HCT116 (cell line): ENCODE measurements at regions not wholly inside any gene's neighbourhood (a gene's known extent, or its start where the extent isn't known, plus 50 kb on each side); places are given as distances from the start of the nearest gene placed in this dataset.

Experiments used
- ATAC-seq: fragments of 200-7000 bp; cut with Tn5 transposase; 2 replicates; pipeline ENCODE4 v1.9.1; 2020; ENCODE audit warnings: mild to moderate bottlenecking, moderate library complexity
- BruUV-seq: library from RNA; stranded (reverse); fragments of 400-500 nt; replicated peaks from 2 replicates; lab custom pipeline; 2021; lab: Mats Ljungman, UMichigan
- CTCF ChIA-PET: fragments of 300-600 bp; sonication (Branson Sonifier 250); formaldehyde crosslinking; loops from one replicate; lab custom pipeline; 2021; ENCODE audit warnings: antibody characterized with exemption; lab: Charles Lee
- POLR2A ChIA-PET: fragments of 300-600, 350-600 bp; sonication (Branson Sonifier 250); formaldehyde crosslinking; loops from one replicate; lab custom pipeline; 2021; ENCODE audit warnings: antibody characterized with exemption; lab: Charles Lee
- RAD21 ChIA-PET, 2 experiments: fragments of 300-600 bp; sonication (Branson Sonifier 250); formaldehyde crosslinking; loops; one replicate each; lab custom pipeline; 2023; ENCODE audit warnings: low total read pairs in 2 of 2; ENCODE audit not compliant: uncharacterized antibody in 2 of 2, unreplicated experiment in 2 of 2, low non-redundant PET in 1 of 2; lab: Charles Lee
- DNase-seq: peaks from one replicate; pipeline ENCODE4 v3.0.0-alpha.2; 2010; ENCODE audit warnings: low read depth, low spot score
- H2AFZ ChIP-seq: fragments of 200-600 bp; shearing (Covaris generic), sonication (generic); 2 replicates; pipeline ENCODE4 v1.6.1; 2017; ENCODE audit warnings: low read depth, mixed run types, mixed read lengths, antibody characterized with exemption, low read length; ENCODE audit not compliant: poor library complexity, severe bottlenecking
- H3K27ac ChIP-seq: 2 replicates; pipeline ENCODE4 v1.5.1; 2012; ENCODE audit warnings: low read depth, low read length
- H3K27me3 ChIP-seq: fragments of 200-600 bp; sonication (generic); 2 replicates; pipeline ENCODE4 v1.6.1; 2016; ENCODE audit warnings: mixed run types, low read length, mixed read lengths; ENCODE audit not compliant: insufficient read depth
- H3K36me3 ChIP-seq, 2 experiments: fragments of 200-500 bp in 1 of 2; fragments of 200-600 bp in 1 of 2; sonication (Bioruptor generic) in 1 of 2; sonication (generic) in 1 of 2; 2 replicates each; pipeline versions ENCODE4 v1.5.1 to v1.6.1; 2014 to 2016; ENCODE audit warnings: low read length in 2 of 2, inconsistent platforms in 1 of 2, mixed read lengths in 1 of 2, mixed run types in 1 of 2; ENCODE audit not compliant: insufficient read depth in 2 of 2, control insufficient read depth in 1 of 2
- H3K4me1 ChIP-seq, 2 experiments: fragments of 200-600 bp in 1 of 2; sonication (generic) in 1 of 2; 2 replicates each; pipeline versions ENCODE4 v1.5.1 to v1.6.1; 2012 to 2017; ENCODE audit warnings: low read length in 2 of 2, inconsistent platforms in 1 of 2, mild to moderate bottlenecking in 1 of 2, mixed read lengths in 1 of 2, mixed run types in 1 of 2, moderate library complexity in 1 of 2; ENCODE audit not compliant: insufficient read depth in 2 of 2, control insufficient read depth in 1 of 2
- H3K4me2 ChIP-seq: fragments of 200-600 bp; sonication (generic); 2 replicates; pipeline ENCODE4 v1.6.1; 2017; ENCODE audit warnings: mixed run types, low read length, mixed read lengths
- H3K4me3 ChIP-seq, 2 experiments: fragments of 200-600 bp in 1 of 2; sonication (generic) in 1 of 2; replicated peaks in 1 of 2; 2 replicates each; pipeline ENCODE4 v1.5.1; 2011 to 2016; ENCODE audit warnings: low read length in 2 of 2, control low read depth in 1 of 2, low read depth in 1 of 2, mild to moderate bottlenecking in 1 of 2, mixed read lengths in 1 of 2, mixed run types in 1 of 2
- H3K79me2 ChIP-seq: fragments of 200-600 bp; sonication (generic); 2 replicates; pipeline ENCODE4 v1.6.1; 2017; ENCODE audit warnings: mild to moderate bottlenecking, mixed run types, low read length, moderate library complexity, mixed read lengths; ENCODE audit not compliant: insufficient read depth
- H3K9ac ChIP-seq: fragments of 200-600 bp; sonication (generic); 2 replicates; pipeline ENCODE4 v1.6.1; 2016; ENCODE audit warnings: low read length, mixed read lengths
- H3K9me2 ChIP-seq: fragments of 200-600 bp; sonication (generic), shearing (Covaris generic); 2 replicates; pipeline ENCODE4 v1.6.1; 2017; ENCODE audit warnings: mixed run types, mild to moderate bottlenecking, moderate library complexity; ENCODE audit not compliant: insufficient read depth
- H3K9me3 ChIP-seq, 2 experiments: fragments of 200-500 bp in 1 of 2; fragments of 200-600 bp in 1 of 2; sonication (Bioruptor generic) in 1 of 2; sonication (generic) in 1 of 2; 2 replicates each; pipeline ENCODE4 v1.6.1; 2014 to 2017; ENCODE audit warnings: low read length in 2 of 2, mixed read lengths in 2 of 2, inconsistent platforms in 1 of 2, low read depth in 1 of 2, mild to moderate bottlenecking in 1 of 2, mixed run types in 1 of 2, moderate library complexity in 1 of 2; ENCODE audit not compliant: control insufficient read depth in 1 of 2, insufficient read depth in 1 of 2
- H4K20me1 ChIP-seq: fragments of 200-600 bp; sonication (generic), shearing (Covaris generic); 2 replicates; pipeline ENCODE4 v1.6.1; 2017; ENCODE audit warnings: mixed run types, mild to moderate bottlenecking, moderate library complexity; ENCODE audit not compliant: insufficient read depth
- CBX3 ChIP-seq: IDR thresholded peaks from 2 replicates; pipeline ENCODE4 v1.6.1; 2012; ENCODE audit warnings: low read depth
- CEBPB ChIP-seq: IDR thresholded peaks from 2 replicates; pipeline ENCODE4 v1.6.1; 2012; ENCODE audit warnings: low read depth
- ELF1 ChIP-seq: IDR thresholded peaks from 2 replicates; pipeline ENCODE4 v1.6.1; 2012; ENCODE audit warnings: low read depth, borderline replicate concordance
- EZH2 ChIP-seq: fragments of 200-600 bp; sonication (generic); IDR thresholded peaks from 2 replicates; pipeline ENCODE4 v1.6.1; 2017; ENCODE audit warnings: antibody characterized with exemption, mixed run types
- EZH2phosphoT487 ChIP-seq: fragments of 200-600 bp; IDR thresholded peaks from 2 replicates; pipeline ENCODE4 v1.6.1; 2018; ENCODE audit warnings: antibody characterized with exemption, borderline replicate concordance
- FOSL1 ChIP-seq: IDR thresholded peaks from 2 replicates; pipeline ENCODE4 v1.6.1; 2012; ENCODE audit warnings: low read depth
- POLR2AphosphoS5 ChIP-seq: IDR thresholded peaks from 2 replicates; pipeline ENCODE4 v1.6.1; 2011; ENCODE audit warnings: mild to moderate bottlenecking, low read depth, low read length, moderate library complexity
- REST ChIP-seq: IDR thresholded peaks from 2 replicates; pipeline ENCODE4 v1.6.1; 2012; ENCODE audit warnings: low read depth
- SP1 ChIP-seq: IDR thresholded peaks from 2 replicates; pipeline ENCODE4 v1.6.1; 2012; ENCODE audit warnings: low read depth
- SRF ChIP-seq: IDR thresholded peaks from 2 replicates; pipeline ENCODE4 v1.6.1; 2012; ENCODE audit warnings: low read depth
- TCF7L2 ChIP-seq: IDR thresholded peaks from 2 replicates; pipeline ENCODE4 v1.7.0; 2011; ENCODE audit warnings: borderline replicate concordance, inconsistent platforms; ENCODE audit not compliant: insufficient read depth, insufficient read length; ENCODE audit errors: extremely low read depth
- ZBTB33 ChIP-seq: IDR thresholded peaks from 2 replicates; pipeline ENCODE4 v1.6.1; 2011; ENCODE audit warnings: mild to moderate bottlenecking, low read length, moderate library complexity; ENCODE audit not compliant: insufficient replicate concordance; ENCODE audit errors: extremely low read depth
- ZFX ChIP-seq: fragments of 450-650 bp; IDR thresholded peaks from 2 replicates; pipeline ENCODE4 v1.6.1; 2017
- intact Hi-C: fragments of 100-400 bp; cut with micrococcal nuclease; formaldehyde crosslinking; loops from 2 replicates; pipeline ENCODE4 v1.10.0; 2022

- POLR2A ChIA-PET = no interaction called here
- CTCF ChIA-PET = no interaction called here
- Histone ChIP-seq H3K9me3 (no peaks in the 10 kb centered on the region), H3K36me3 (no peaks in the 10 kb centered on the region), H3K27ac (no peak overlapping the region), H3K79me2 (no peaks in the 10 kb centered on the region), H4K20me1 (no peaks in the 10 kb centered on the region), H3K4me2 (no peak overlapping the region), H3K27me3 (no peaks in the 10 kb centered on the region), H3K4me1 (no peaks in the 10 kb centered on the region), H3K9ac (no peak overlapping the region), H3K9me2 (no peaks in the 10 kb centered on the region), H3K4me3 (no peak overlapping the region), H2AFZ (no peak overlapping the region)
- TF ChIP-seq ZBTB33 (no peak), EZH2 (no peak)
- intact Hi-C loops = no loop called here
- RAD21 ChIA-PET = no interaction called here
- no peak for DNase-seq
- no TSS peak for BruUV-seq
- ATAC-seq = no peak
Observed at GRCh38 chr18:61199171-61199848, 133.9 kb upstream of the CDH20 start.

DNA sequence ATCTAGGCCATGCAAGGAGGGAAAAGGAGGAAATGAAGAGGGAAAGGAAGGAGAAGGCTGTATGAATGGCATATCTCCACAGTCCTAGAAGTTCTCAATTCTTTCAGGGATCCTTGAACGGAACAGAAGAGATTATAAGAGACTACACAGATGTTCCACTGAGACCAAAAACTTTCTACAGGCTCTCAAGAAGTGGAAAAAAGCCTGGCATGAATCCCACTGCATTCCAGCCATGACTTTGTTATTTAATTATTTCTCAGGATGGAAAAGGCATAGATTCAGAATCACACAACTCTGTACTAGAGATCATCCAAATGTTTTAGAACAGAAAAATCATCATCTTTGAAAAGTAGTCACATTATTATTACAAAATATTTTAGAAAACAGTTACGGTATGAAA lies 131.7 kb upstream of the CDH20 start:
- POLR2A ChIA-PET = no interaction called here
- no peaks in the 10 kb centered on the region for H3K9me3 ChIP-seq
- no peaks in the 10 kb centered on the region for H3K36me3 ChIP-seq
- no peak for ATAC-seq
- RAD21 ChIA-PET = no interaction called here
- no peaks in the 10 kb centered on the region for H3K4me1 ChIP-seq
- H2AFZ ChIP-seq = no peak overlapping the region
- DNase-seq = no peak
- no peak overlapping the region for H3K27ac ChIP-seq
- no peaks in the 10 kb centered on the region for H3K27me3 ChIP-seq
- intact Hi-C loops = no loop called here
- H3K9me2 ChIP-seq = no peaks in the 10 kb centered on the region
- H3K79me2 ChIP-seq = no peaks in the 10 kb centered on the region
- no peak overlapping the region for H3K4me2 ChIP-seq
- no peak overlapping the region for H3K9ac ChIP-seq
- H3K4me3 ChIP-seq = no peak overlapping the region
- CTCF ChIA-PET = no interaction called here
- no peaks in the 10 kb centered on the region for H4K20me1 ChIP-seq
- no TSS peak for BruUV-seq
- TF ChIP-seq ZFX (no peak), REST (no peak), SRF (no peak), TCF7L2 (no peak), CEBPB (no peak), ELF1 (no peak), FOSL1 (no peak), SP1 (no peak), CBX3 (no peak), POLR2AphosphoS5 (no peak), EZH2phosphoT487 (no peak)
